OCI-LY3 (cell line): ENCODE measurements at regions not wholly inside any gene's neighbourhood (a gene's known extent, or its start where the extent isn't known, plus 50 kb on each side); places are given as distances from the start of the nearest gene placed in this dataset.

Source experiments
- H2AFZ ChIP-seq: fragments of 200-600, 300-600 bp; shearing (Covaris generic); 2 replicates; pipeline ENCODE4 v1.6.0; 2014; ENCODE audit warnings: antibody characterized with exemption, low read depth, low read length
- H3K27ac ChIP-seq: fragments of 200-600, 300-600 bp; sonication (generic); 2 replicates; pipeline ENCODE4 v1.5.1; 2014; ENCODE audit warnings: mild to moderate bottlenecking, low read length, moderate library complexity, mixed read lengths
- H3K27me3 ChIP-seq: fragments of 200-600, 300-600 bp; sonication (generic); 2 replicates; pipeline ENCODE4 v1.6.1; 2014; ENCODE audit warnings: low read depth, low read length, mixed read lengths
- H3K36me3 ChIP-seq: fragments of 200-600, 300-600 bp; sonication (generic); replicated peaks from 2 replicates; pipeline ENCODE3; 2014; ENCODE audit warnings: low read depth, low read length, mixed read lengths
- H3K4me1 ChIP-seq: fragments of 300-600, 200-600 bp; sonication (generic); 2 replicates; pipeline ENCODE4 v1.6.1; 2014; ENCODE audit warnings: low read length, mixed read lengths
- H3K4me2 ChIP-seq: fragments of 200-600, 300-600 bp; sonication (generic); 2 replicates; pipeline ENCODE4 v1.6.1; 2014; ENCODE audit warnings: low read length, mixed read lengths
- H3K4me3 ChIP-seq: fragments of 300-600, 200-600 bp; sonication (generic); 2 replicates; pipeline ENCODE4 v1.5.1; 2014; ENCODE audit warnings: antibody characterized with exemption, mild to moderate bottlenecking, low read length, moderate library complexity
- H3K79me2 ChIP-seq: fragments of 300-600, 200-600 bp; shearing (Covaris generic); 2 replicates; pipeline ENCODE4 v1.6.1; 2014; ENCODE audit warnings: mild to moderate bottlenecking, low read length, mixed read lengths
- H3K9ac ChIP-seq: fragments of 300-600, 200-600 bp; shearing (Covaris generic); 2 replicates; pipeline ENCODE4 v1.6.0; 2014; ENCODE audit warnings: mild to moderate bottlenecking, low read length, moderate library complexity
- H3K9me3 ChIP-seq: fragments of 200-600, 300-600 bp; shearing (Covaris generic); 2 replicates; pipeline ENCODE4 v1.6.1; 2014; ENCODE audit warnings: low read length, mixed read lengths; ENCODE audit not compliant: insufficient read depth
- H4K20me1 ChIP-seq: fragments of 200-600, 300-600 bp; sonication (generic); 2 replicates; pipeline ENCODE4 v1.6.1; 2016; ENCODE audit warnings: low read length, mixed read lengths; ENCODE audit not compliant: insufficient read depth
- EZH2phosphoT487 ChIP-seq: fragments of 200-600 bp; shearing (Covaris generic); IDR thresholded peaks from 2 replicates; pipeline ENCODE4 v1.6.1; 2018; ENCODE audit warnings: antibody characterized with exemption, mixed run types, low read depth
- TF ChIP-seq, protein P1 (sequence below): fragments of 200-600, 300-600 bp; sonication (generic); IDR thresholded peaks from 2 replicates; pipeline ENCODE4 v1.5.1; 2014; ENCODE audit warnings: antibody characterized with exemption, low read length, low read depth

- Histone ChIP-seq H3K4me3 (no peak overlapping the region), H3K9ac (no peak overlapping the region), H3K4me1 (peaks cover 1% of the 10 kb centered on the region; the same call in 1 of the 2 replicates), H2AFZ (no peak overlapping the region), H3K9me3 (no peaks in the 10 kb centered on the region), H3K27me3 (no peaks in the 10 kb centered on the region), H4K20me1 (no peaks in the 10 kb centered on the region), H3K4me2 (no peak overlapping the region), H3K36me3 (no peaks in the 10 kb centered on the region), H3K79me2 (no peaks in the 10 kb centered on the region), H3K27ac (no peak overlapping the region)
- no peak for TF ChIP-seq EZH2phosphoT487
- TF ChIP-seq, protein P1, sequence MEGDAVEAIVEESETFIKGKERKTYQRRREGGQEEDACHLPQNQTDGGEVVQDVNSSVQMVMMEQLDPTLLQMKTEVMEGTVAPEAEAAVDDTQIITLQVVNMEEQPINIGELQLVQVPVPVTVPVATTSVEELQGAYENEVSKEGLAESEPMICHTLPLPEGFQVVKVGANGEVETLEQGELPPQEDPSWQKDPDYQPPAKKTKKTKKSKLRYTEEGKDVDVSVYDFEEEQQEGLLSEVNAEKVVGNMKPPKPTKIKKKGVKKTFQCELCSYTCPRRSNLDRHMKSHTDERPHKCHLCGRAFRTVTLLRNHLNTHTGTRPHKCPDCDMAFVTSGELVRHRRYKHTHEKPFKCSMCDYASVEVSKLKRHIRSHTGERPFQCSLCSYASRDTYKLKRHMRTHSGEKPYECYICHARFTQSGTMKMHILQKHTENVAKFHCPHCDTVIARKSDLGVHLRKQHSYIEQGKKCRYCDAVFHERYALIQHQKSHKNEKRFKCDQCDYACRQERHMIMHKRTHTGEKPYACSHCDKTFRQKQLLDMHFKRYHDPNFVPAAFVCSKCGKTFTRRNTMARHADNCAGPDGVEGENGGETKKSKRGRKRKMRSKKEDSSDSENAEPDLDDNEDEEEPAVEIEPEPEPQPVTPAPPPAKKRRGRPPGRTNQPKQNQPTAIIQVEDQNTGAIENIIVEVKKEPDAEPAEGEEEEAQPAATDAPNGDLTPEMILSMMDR, result no peak
These were observed 124.7 kb upstream of the WNT4 start for GRCh38 chr1:22267413-22268175.

DNA sequence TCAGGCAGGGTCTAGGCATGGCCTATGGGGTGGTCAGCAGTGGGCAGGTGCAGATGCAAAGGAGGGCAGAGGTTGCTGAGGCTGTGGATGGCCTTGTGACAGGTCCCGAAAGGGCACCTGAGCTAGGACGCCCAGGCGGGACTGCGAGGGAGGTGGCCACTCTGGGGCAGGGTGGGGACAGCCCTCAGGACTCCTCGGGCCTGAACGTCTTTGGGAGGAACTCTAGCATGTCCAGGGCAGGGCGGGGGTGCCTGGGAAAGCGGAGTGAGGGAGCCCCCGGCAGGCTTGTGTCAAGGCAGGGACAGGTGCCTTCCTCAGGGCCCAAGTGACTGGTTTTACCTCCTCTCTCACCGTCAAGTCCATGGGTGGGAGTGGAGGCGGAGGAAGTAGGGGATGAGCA is 125.4 kb upstream of the WNT4 start:
- Histone ChIP-seq H3K9me3 (no peaks in the 10 kb centered on the region), H3K4me2 (no peak overlapping the region), H3K9ac (no peak overlapping the region), H4K20me1 (no peaks in the 10 kb centered on the region), H3K36me3 (no peaks in the 10 kb centered on the region), H3K4me1 (no peaks in the 10 kb centered on the region), H2AFZ (no peak overlapping the region), H3K4me3 (no peak overlapping the region), H3K27ac (no peak overlapping the region), H3K27me3 (no peaks in the 10 kb centered on the region), H3K79me2 (no peaks in the 10 kb centered on the region)
- TF ChIP-seq, protein P1, result no peak
- TF ChIP-seq EZH2phosphoT487, result no peak

DNA sequence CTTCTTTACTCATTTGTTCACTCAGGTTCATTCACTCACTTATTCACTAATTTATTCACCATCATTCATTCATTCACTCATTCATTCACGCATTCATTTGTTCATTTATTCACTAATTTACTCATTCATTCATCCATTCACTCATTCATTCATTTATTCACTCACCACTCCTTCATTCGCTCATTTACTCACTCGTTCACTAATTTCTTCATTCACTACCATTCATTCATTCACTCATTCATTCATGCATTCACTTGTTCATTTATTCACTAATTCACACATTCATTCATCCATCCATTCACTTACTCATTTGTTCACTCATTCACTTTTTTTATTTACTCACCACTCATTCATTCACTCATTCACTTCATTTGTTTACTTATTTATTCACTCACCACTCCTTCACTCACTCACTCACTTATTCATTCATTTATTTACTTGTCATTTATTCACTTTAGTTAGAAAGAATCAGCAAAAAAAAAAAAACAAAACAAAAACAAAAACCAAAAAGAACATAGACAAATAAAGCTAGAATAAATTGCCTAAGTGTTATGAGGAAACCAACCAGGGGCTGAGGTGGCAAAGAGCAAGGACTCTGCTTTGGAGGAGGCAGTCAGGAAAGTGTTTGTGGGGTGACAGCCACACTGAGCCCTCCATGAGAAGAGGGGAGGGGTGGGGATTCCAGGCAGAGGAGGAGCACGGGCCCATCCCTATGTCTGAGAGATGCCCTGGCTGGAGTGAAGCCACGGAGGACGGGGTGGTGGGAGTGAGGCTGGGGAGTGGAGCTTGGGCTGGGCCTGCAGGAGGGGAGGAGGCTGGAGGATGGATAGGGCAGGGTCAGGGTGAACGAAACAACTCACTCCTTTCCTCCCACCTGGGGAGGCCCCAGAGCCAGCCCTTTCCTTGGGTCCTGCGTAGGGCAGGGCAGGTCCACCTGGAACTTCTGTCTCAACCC is 129.2 kb upstream of the WNT4 start:
- H3K27me3 ChIP-seq, result no peaks in the 10 kb centered on the region
- no peaks in the 10 kb centered on the region for H3K9me3 ChIP-seq
- H3K4me2 ChIP-seq, result no peak overlapping the region
- H2AFZ ChIP-seq, result no peak overlapping the region
- TF ChIP-seq, protein P1, result no peak
- no peak for TF ChIP-seq EZH2phosphoT487
- no peak overlapping the region for H3K27ac ChIP-seq
- H4K20me1 ChIP-seq, result no peaks in the 10 kb centered on the region
- H3K79me2 ChIP-seq, result no peaks in the 10 kb centered on the region
- H3K9ac ChIP-seq, result no peak overlapping the region
- H3K36me3 ChIP-seq, result no peaks in the 10 kb centered on the region
- peaks cover 18% of the 10 kb centered on the region for H3K4me1 ChIP-seq
- H3K4me3 ChIP-seq, result no peak overlapping the region
